SW 1271 (cell line): ENCODE measurements at regions not wholly inside any gene's neighbourhood (a gene's known extent, or its start where the extent isn't known, plus 50 kb on each side); places are given as distances from the start of the nearest gene placed in this dataset.
"Not testable (repeated sequence)": the region's sequence is repeated elsewhere in the genome, so short reads cannot be mapped to it uniquely, and the experiment has no call there.

Source experiments
- DNase-seq, 2 experiments: peaks; one replicate each; lab custom pipeline; 2025; lab: John Stamatoyannopoulos, UW

DNA sequence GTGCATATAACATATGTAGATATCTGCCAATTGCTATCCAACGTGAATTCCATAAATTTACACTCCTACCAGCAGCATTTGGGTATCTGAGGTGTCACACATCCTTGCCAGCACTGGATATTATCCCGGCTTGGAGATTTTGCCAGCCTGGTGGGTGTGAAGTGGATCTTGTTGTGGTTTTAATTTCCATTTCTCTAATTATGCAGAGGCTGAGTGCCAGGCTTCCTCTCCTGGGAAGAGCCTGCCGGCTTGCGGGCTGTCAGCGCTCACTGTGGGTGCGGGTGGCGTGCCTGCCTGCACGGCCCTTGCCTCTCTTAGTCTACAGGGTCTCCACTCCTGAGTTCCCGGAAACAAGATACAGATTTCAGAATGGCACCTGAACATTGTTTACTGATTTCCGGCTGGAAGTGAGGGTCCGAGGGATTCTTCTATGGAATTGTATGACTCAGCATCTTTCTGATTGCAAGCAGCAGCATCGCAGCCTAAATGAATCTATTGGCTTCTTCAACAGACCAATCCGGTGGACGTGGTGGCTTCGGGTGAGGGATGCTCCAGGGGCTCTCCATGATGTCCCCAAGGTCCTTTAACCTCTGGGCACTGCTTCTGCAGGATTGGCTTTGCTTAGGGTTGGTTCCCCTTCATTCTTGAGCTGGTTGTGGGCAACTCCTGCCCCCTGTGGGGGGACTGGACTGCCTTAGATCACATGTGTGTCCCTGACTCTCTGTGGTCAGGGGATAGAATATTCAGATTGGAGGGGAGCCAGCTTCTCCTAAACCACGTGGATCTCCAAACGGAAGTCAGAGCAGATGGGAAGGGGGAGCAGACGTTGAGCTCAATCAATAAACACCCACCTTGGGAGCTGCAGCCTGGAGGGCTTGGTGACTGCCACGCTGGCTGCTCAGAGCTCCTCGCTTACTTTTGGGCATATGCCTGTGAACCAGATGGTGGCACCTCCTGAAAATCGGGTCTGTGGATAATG lies 58.0 kb upstream of the LRPAP1 start:
- DNase-seq: not testable (repeated sequence)

DNA sequence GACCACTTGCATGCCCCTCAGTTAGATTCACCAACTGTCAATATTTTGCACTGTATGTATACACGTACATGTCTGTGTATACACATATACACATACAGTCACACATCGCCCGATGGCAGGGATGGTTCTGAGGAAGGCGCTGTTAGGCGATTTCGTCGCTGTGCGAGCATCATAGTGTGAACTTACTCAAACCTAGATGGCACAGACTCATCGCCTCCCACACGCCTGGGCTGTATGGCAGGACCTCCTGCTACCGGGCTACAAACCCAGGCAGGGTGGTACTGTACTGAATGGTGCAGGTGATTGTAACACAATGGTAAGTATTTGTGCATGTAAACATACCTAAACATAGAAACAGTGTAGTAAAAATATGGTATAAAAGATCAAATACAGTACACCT lies 57.2 kb upstream of the LRPAP1 start:
- not testable (repeated sequence) for DNase-seq

DNA sequence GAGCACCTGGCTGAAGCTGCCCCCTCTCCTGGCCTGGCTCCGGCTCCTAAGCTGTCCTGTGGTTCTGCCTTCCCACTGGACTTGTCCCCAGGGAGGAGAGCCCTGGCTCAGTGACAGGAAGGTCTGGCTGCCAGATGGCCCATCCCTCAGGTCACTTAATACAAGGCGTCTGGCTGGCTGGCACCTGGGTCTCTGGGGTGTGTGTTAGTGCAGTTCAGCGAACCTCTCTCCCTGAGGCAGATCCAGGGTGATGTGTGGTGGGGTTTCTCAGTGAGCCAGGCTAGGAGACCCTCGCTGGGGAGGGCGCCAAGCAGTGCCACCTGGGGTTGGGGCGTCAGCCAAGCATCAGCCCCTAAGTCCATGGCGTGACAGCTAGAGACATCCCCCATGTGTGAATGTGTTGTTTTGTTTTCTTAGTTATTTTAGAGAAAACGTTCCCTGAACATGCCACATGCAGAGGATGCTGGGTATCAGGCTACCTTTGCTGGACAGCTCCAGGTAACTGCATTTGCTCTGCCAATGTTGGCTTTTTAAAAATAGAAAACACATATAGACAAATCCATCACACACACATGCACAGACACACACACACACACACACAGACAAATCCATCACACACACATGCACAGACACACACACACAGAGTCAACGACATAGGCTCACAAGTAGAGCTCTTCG lies 56.4 kb upstream of the LRPAP1 start:
- DNase-seq: not testable (repeated sequence)

GRCh38 chr4:3586596-3586995 lies 54.4 kb upstream of the LRPAP1 start:
- DNase-seq: not testable (repeated sequence)

GRCh38 chr4:3585567-3585966 lies 53.3 kb upstream of the LRPAP1 start:
- not testable (repeated sequence) for DNase-seq

DNA sequence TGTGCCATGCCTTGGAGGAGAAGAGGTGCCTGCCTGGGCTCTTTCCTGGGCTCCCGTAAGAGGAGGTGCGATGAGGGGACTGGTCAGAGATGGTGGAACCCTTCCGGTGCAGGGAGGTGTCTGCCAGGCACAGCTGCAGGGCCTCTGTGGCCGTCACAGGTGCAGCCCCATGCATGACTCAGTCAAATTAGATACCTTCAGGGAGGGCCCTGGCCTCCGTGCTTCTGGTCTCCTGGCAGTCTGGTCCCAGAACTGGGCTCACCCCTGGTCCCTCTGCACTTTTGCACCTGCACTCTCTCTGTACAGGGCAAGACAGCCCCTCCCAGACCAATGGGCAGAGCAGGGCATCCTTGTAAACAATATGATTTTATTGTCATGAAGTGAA lies 49.9 kb upstream of the LRPAP1 start:
- no peak for DNase-seq
